ENCODE measurements at regions not wholly inside any gene's neighbourhood (a gene's known extent, or its start where the extent isn't known, plus 50 kb on each side); places are given as distances from the start of the nearest gene placed in this dataset.
A peak's percentile ranks its signal among the peaks of the same experiment; 100 is the strongest.

DNA sequence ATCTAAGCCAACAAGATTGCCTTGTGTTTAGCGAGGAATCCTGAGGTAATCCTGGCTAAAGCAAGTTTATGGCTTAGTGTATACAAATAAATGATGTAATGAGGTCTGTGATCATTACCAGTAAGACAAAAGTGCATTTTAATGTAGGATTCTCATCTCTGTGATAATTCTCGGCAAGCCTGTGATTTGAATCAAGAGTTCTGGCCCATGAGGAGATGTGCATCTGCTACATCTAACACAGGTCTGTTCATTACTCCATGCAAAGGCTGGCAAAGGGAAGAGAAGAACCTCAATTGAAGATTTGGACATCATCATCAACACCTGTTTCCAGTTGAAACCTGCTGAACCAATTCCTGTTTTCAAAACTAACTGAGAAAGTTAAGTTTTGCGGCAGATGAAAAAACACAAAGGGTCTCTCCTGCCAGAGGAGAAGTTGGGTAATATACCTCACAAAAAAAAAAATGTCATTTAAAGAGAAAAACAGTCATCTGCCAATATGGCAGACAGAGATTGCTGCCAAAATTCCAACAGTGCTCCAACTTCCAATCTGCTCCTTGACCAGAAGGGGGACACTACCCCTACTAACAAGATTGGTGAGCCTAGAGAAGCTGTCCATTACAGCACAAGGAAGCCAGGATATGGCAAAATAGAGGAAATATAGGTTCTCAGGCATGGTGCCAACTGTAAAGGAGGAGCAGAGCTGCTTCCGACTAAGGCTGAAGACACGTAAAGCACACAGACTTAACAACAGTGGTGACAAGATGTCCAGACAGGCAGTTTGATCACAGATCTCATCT lies 453.7 kb downstream of the TTLL7 start:
- DNase-seq: no peak
- intact Hi-C loops (cut with micrococcal nuclease): no loop called here
- no peak for ATAC-seq

DNA sequence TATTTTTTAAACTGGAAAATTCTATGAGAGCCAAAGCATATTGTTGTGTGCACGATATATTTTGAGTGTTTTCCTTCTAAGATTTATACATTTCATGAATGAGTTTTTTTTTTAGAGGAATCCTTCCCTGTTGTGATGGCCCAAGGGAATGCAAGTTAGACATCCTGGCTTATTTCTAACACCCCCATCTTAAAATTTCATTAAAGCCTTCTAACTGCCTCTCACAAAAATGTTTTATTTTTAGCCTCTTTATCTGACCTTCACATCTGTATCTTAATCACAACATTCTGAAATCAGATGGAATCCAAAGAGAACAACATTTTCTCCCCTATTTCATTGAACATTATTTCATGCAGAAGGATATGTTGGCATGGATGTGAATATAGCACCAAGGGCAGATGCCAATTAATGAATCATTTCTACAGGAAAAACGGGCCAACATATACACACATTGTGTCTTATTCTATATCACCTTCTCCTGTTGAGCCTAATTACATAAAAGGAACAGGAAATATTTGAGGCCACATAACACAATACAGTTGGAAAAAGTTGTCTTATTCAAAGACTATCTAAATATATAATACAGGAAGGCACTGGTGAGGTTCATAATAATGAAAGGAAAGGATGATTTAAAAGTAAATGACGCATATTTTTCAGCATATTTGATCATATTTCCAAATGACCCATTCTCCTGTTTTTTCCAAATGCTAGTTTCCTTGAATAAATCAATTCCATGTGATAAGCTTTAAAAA lies 455.5 kb downstream of the TTLL7 start:
- ATAC-seq: no peak
- no peak for DNase-seq
- intact Hi-C loops (cut with micrococcal nuclease): no loop called here

DNA sequence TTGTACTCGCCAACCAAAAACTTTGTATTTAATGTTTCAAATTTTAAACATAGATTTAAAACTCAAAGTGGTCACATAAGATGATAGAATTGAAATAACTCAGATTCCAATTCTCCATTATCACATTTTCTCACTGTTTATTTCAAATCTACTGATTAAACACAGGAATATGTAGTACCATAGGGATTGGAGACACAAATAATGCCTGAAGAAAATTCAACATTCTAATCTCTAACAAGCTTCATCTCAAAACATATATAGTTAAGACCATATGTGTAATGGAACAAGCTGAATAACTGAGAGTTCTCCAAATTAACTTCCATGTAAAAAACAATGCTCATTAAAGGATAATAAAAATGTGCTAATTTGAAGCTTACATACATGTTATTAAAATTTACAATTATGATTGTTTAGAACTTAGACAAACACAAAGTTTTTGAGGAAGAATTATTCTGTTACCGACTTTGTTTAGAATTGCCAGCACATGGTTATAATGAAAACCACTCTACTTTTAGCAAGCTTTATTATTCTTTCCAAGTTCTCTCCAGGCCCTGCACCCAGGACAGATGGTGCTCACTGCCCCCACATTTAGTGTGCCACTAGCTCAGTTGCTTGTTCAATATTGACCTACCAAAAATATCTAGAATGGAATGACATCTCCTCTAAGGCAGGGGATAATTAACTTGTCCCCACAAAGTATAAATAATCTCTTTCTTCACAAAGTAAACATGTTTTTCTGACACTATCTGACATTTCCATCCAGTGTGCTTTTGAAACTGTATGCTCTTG lies 467.2 kb downstream of the TTLL7 start:
- no peak for DNase-seq
- ATAC-seq: no peak
- intact Hi-C loops (cut with micrococcal nuclease): no loop called here

DNA sequence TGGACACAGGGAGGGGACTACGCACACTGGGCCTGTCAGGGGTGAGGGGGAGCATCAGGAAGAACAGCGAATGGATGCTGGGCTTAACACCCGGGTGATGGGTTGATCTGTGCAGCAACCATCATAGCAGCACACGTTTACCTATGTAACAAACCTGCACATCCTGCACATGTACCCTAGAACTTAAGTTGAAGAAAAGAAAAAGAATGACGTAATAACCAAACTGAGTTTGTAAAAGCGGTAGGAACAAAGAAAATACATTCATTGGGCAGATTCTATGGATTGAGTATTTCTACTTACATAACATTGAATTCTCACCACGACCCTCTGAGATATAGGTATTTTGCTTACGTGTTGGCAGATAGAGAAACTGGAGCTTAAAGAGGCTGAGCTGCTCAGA lies 468.4 kb downstream of the TTLL7 start:
- intact Hi-C loops (cut with micrococcal nuclease): no loop called here
- no peak for ATAC-seq
- DNase-seq: no peak

DNA sequence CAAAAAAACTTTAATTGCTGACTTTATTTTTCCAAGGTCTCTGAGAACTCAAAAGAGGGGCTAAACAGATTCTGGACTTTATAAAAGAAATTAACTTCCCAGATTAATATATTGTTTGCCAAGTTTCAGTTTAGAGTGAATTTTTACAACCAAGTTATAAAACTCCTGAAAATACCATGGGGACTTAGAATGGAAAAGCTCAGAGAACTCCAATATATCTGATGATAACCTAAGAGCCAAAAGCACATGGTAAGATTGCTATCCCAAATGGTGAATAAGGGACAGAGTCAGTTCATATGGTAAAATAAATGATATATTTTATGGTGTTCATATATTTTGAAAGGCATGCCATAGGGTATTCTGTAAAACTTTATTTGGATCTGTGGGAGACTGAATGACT lies 470.9 kb downstream of the TTLL7 start:
- intact Hi-C loops (cut with micrococcal nuclease): no loop called here
- DNase-seq (no peak), ATAC-seq (no peak)

DNA sequence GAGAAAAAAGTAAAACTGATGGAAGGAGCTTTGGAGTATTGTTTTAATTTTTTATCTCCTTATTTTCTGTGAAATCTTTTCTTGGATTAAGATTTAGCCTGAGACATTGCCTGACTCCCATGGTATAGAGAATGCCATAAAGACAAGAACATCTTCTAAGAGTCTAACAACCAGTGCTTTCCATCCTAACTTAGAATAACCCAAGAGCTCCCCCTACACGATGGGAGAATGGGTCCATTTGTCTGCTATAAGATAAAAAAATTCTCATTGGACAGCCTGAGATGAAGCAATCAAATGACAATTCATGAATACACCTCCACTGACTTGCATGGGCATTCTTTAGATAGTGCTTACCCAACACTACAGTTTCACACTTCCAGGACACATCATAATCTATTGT lies 478.1 kb downstream of the TTLL7 start:
- intact Hi-C loops (cut with micrococcal nuclease): no loop called here
- no peak for DNase-seq
- ATAC-seq: no peak

DNA sequence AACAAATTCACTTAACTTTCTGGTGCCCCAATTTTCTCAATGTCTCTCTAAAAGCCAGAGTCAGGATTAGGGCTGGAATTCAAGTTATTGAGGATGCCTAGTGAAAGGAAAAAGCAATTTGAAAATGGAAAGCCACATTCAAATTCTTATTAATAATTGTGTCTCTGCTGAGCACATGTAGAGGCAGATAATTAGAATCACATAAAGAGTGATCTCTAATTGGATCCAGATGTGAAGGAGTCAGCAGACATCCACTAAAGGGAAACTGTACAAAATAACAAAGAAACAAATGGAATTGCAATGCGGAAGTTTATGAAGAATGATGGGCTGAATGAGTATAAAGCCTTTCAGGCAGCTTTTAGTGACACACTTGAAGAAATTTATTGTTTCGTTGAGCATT lies 482.6 kb downstream of the TTLL7 start:
- DNase-seq (no peak), ATAC-seq (no peak)
- intact Hi-C loops (cut with micrococcal nuclease): no loop called here

DNA sequence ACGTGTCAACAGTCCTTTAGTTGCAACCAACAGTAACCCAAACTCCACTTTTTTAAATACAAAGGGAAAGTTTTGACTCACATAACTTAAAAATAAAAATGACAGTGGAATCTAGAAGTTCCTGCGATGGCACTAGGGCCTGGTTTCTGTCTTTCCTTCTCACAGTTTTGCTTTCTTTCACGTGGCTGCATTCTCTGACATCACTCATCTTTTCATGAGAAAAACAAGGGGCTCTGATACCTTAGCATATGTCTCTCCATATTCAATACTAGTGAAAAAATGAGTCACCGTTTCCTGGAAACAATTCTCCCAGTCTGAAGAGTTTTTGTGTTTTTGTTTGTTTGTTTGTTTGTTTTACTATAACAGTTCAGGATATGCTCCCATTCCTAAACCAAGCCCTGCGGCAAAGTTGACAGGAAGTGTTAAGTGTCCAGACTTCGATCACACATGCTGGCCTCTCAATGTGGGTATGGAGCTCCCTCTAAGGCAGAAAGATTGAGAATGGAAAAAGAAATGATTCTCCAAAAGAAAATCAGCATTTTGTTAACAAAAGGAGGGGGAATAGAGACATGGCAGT lies 483.3 kb downstream of the TTLL7 start:
- ATAC-seq (no peak), DNase-seq (no peak)
- intact Hi-C loops (cut with micrococcal nuclease): no loop called here

DNA sequence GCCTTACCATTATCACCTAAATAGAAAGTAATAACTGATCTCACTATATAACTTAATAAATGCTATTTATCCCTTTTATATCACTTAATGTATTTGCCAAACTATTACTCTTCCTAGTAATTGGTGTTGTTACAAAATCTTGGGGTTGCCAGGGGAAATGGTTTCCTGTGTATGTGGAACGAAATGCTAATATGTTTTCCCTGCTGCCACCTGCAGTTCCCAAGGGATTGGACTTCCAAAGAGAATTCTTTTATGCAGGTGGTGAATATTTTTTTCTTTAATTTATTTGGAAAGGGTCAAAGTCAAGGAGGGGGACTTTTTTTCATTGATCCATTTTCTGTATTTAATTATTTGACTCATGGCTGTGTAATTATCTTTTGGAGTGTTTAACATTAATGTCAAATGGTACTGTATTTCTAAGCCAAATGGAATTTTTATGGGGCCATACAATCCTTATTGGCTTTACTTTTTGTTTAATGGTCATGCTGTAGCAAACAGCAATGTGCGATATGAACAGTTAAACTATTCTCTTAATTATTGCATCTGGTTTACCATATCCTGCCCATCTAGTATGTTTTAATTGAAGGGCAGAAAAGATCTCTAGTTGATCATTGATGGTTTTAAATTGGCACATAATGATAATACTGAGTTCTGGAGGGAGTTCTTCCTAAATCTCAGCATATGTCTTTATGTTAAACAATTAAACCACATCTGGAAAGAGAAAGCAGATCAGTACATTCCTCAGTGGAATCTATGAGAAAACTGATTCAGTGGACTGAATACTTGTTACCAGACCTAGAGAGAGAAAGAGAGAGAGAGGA lies 486.3 kb downstream of the TTLL7 start:
- intact Hi-C loops (cut with micrococcal nuclease): no loop called here
- DNase-seq (no peak), ATAC-seq (no peak)

DNA sequence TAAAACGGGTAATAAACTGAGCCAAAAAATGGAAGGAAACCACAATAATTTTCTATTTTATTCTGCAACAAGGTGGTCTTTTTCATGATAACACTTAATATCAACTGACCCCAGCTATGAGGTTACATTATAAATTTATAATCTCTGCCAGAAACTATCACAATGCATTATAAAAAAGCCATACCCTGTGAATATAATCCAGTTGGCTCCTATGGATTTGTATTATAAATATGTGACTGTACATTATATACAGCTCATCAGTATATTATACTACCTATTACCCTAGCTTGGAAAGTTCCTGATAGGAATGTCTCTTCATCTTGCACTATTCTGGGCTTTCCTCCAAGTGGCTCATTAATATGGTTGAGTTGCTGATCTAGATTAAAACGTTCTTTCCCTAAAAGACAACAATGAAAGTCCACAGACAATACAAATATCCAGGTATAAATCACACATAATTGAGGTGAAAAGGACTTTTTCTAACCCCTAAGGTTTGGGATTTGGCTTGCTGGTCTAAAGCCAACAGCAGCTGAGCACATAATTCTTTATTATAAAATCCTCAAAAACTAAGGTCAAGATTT lies 487.7 kb downstream of the TTLL7 start:
- no peak for ATAC-seq
- intact Hi-C loops (cut with micrococcal nuclease): no loop called here

DNA sequence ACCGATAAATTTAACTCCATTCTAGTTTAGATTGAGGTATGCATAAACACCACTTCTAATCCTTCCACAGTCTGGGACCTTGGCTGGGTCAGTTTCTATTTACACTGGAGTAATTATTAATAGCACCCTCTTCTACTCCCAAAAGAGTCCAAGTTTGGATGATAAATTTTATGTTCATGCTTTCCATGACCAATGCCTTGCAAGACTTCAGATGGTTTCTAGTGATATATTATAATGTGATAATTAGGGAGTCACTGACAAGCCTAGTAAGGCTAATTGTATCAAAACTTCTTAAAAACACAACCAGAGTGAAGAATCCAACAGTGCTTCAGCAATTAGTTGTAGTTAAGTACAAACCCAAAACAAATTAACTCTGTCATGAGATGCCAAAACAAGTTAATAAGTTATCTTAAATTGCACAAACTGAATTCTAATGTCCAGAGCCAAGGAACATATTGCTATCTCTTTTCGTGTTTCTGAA lies 489.6 kb downstream of the TTLL7 start:
- ATAC-seq (peak; percentile 39), DNase-seq (no peak)

More for the DNA sequence above, 487.7 kb downstream of the TTLL7 start:
- no peak for DNase-seq

DNA sequence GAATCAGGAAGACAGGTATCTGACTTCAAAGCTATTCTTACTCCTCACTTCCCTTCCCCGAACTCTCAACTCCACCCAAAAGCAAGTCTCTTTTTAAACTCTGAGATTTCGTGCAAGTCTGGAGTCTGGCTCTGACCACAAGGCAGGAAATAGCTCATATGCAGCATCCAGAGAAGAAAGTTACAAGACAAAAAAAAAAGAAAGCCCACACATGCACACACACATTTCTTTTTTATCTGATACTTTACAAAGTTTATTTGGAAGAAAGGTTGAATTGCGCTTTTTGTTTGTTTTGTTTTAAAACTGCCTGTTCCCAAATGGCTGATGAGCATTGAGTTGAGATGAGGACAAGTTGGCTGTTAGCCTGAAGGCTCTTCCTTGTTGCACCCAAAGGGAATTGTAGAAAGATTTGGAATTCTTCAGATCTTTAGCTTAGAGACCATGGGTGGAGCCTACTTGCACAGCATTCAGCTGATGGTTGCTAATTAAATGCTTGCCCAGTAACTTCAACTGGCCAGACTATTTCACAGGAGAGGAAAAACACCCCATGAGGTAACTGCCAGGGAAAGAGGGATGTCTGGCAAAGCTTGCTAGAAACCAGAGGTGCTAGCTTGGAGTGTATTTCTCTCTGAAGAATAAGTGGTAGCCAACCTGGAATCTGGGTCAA lies 490.3 kb downstream of the TTLL7 start:
- DNase-seq: no peak
- ATAC-seq: peak; percentile 91
- intact Hi-C loops (cut with micrococcal nuclease): no loop called here

More for the DNA sequence above, 489.6 kb downstream of the TTLL7 start:
- intact Hi-C loops (cut with micrococcal nuclease): no loop called here

DNA sequence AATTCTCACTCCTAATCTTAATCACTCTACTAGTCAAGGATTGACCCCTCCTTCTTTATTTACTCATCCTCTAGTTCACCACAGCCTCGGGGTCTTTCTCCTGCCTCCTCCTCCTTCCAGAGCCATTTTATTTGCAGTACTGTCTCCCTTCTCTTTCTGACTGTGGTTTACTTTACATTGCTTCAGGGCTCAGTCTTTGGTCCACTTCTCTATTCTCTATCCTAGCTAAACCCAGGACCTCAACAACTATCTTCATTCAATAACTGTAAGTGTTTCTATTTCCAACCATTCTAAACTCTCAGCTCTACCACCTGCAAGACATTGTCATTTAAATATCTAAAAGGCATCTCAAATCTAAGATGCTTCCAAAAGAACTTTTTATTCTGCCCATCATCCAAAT lies 493.8 kb downstream of the TTLL7 start:
- DNase-seq (no peak), ATAC-seq (no peak)
- intact Hi-C loops (cut with micrococcal nuclease): no loop called here

DNA sequence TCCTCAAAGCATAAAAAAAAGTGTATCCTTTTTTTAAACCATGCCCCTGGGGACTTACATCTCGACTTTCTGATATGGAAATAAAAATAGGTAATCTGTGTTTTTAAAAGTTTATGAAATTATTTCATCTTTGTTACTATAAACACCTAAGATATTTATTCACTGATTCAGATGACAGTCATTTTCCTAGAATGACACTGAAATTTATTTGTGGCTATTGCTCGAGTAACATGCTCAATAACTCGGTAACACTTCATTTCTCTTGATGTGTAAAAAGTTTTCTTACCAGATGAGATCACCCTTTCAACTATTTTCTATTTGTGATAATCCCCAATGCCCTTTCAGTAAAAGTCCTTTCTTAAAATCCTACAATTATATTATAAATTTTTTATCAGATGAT lies 495.8 kb downstream of the TTLL7 start:
- ATAC-seq (no peak), DNase-seq (no peak)
- intact Hi-C loops (cut with micrococcal nuclease): no loop called here

DNA sequence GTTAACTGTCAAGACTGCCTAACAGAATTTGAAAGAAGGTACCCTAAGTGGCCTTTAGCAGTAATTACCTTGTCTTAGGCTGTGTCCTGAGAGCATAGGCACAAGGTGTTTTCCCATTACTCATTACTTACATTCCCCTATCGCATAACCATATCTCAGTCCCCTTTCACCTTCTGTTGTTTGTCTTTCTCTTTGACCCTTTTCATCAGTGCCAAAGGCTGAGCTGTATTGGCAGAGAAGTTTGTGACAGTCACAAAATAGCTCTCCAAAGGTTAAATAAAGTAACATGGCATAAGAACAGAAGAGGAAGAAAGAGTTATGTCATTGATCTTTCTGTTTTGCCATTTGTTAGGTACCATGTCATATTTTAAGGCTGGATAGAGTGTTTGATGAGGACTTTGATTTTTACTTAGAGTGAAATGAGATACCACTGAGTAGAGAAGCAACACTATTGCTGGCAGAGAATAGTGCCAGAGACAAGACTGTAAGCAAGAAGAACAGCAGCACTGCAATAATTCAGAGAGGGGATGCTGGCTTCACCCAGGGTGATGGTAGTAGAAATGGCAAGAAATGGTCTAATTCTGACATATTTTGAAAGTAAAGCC lies 497.8 kb downstream of the TTLL7 start:
- DNase-seq: no peak
- intact Hi-C loops (cut with micrococcal nuclease): no loop called here
- peak; percentile 35 for ATAC-seq

DNA sequence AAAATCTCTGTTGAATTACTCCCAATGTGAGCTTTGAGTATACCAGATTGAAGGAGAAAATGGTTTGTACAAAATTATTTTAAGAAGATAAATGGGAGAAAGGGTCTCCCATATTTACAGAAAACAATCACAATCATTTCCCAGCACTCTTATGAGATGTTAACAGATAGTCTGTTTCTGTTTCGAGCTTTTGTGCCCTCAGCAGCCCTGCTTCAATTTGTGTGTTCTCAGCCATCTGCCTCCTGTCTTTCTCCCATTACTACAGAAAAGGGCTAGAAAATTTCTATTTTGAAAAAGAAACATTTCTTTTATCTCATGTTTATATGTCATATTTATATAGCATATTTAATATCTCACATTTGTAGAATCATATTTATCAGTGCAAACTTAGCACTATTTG lies 498.4 kb downstream of the TTLL7 start:
- no peak for ATAC-seq
- intact Hi-C loops (cut with micrococcal nuclease): no loop called here
- no peak for DNase-seq

DNA sequence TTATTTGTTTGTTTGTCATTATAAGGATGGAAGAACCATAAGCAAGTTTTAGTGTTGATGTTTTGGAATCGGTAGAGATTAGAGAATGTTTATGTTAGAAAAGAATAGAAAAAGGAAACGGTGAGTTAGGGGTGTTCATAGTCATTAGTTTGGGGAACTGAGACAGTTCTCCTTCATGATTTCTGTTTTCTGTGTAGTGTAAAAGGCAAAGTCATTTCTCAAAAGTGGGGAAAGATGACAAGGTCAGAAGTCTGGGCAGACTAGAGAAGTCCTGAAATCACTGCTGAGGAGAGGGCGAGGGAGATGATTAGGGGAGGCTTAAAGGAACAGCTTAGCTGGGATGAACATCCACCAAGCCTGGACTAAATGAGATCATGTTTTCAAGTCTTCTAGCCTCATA lies 498.9 kb downstream of the TTLL7 start:
- ATAC-seq: no peak
- no peak for DNase-seq
- intact Hi-C loops (cut with micrococcal nuclease): no loop called here

DNA sequence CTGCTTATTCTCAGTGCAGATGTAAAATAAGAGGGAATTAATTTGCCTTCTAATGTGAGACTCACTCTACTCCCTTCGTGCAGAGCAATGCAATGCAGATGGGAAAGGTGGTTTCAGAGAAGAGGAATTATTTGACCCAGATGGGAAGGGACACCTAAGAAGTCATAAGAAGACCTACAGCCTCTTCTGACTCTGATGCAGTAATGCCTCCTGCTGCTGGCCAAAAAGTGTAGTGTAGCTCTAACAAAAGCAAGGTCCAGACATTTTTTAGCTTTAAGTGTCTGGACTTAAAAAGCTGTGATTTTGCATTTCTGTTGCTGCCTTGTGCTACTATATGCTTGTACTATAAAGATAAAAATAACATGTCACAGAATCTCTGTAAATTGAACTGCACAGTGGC lies 501.4 kb downstream of the TTLL7 start:
- DNase-seq: no peak
- intact Hi-C loops (cut with micrococcal nuclease): no loop called here
- no peak for ATAC-seq
